ENCODE measurements at regions not wholly inside any gene's neighbourhood (a gene's known extent, or its start where the extent isn't known, plus 50 kb on each side); places are given as distances from the start of the nearest gene placed in this dataset.

DNA sequence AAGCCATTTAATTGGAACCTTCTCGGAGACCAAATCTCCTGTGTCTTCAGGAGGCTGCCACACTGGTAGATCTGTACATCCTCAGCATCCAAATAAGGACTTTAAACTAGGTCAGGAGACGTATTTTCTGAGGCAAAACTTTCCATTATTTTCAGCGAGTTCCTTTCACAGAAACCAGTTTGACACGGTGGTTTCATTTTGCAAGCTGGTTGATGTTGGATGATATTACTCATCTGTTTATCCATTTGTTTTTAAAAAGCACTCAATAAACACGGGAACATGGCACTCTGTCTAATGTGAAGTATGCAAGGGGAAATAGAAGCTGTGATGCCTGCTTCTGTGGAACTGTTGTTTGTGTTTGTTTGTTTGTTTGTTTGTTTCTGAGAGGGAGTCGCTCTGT lies 199.6 kb downstream of the ERCC6L2 start:
- TF ChIP-seq, protein P1, sequence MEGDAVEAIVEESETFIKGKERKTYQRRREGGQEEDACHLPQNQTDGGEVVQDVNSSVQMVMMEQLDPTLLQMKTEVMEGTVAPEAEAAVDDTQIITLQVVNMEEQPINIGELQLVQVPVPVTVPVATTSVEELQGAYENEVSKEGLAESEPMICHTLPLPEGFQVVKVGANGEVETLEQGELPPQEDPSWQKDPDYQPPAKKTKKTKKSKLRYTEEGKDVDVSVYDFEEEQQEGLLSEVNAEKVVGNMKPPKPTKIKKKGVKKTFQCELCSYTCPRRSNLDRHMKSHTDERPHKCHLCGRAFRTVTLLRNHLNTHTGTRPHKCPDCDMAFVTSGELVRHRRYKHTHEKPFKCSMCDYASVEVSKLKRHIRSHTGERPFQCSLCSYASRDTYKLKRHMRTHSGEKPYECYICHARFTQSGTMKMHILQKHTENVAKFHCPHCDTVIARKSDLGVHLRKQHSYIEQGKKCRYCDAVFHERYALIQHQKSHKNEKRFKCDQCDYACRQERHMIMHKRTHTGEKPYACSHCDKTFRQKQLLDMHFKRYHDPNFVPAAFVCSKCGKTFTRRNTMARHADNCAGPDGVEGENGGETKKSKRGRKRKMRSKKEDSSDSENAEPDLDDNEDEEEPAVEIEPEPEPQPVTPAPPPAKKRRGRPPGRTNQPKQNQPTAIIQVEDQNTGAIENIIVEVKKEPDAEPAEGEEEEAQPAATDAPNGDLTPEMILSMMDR (IDR thresholded peaks at IDR 0.05), result no peak
- TF ChIP-seq POLR2A (IDR thresholded peaks at IDR 0.05), result no peak

Data from right lobe of liver (tissue), 4 donors.